ENCODE measurements at regions not wholly inside any gene's neighbourhood (a gene's known extent, or its start where the extent isn't known, plus 50 kb on each side); places are given as distances from the start of the nearest gene placed in this dataset.
"Not testable (repeated sequence)": the region's sequence is repeated elsewhere in the genome, so short reads cannot be mapped to it uniquely, and the experiment has no call there.

DNA sequence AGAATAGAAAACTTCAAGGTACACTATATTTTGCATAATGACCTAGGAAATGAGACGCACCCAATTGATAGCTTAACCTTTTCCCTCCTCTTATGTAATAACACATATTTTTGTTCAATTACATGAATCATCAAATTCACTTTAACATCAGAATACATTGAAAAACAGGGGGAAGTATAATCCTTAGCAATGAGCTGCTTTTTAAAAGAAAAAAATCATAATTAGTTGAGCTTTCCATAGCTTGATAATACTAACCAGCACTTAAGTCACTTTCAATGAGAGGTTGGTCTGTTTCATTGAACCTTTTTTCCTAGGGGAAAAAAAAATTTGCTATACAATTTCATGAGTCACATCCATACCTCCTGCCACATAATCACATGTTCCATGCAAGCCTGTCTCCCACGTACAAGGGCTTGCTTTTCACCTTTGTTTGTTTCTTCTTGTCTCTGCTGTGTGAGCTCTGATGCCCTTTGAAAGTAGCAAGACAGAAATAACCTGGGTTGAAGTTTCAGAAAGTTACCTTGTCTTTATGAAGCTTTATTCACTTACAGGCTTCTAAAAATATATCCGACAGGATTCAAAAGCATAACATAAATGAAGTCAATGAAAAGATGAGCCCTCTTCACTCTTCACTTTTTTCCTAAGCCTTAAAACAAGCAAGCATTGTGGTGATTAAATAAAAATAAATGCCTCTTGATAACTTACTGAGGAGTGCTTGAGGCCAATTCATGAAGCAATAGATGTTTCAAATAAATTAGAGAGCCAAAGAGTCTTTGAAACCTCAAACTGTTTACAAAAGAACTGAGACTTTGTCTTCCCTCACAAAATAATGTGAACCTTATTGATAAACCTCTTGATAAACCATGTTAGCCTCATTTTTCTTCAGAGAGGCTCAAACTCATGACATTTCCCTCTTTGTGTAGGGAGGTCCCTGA is 108.5 kb downstream of the FEM1C start:
- DNase-seq: no peak

GRCh38 chr5:115435065-115435777 is 109.4 kb downstream of the FEM1C start:
- no peak for DNase-seq

DNA sequence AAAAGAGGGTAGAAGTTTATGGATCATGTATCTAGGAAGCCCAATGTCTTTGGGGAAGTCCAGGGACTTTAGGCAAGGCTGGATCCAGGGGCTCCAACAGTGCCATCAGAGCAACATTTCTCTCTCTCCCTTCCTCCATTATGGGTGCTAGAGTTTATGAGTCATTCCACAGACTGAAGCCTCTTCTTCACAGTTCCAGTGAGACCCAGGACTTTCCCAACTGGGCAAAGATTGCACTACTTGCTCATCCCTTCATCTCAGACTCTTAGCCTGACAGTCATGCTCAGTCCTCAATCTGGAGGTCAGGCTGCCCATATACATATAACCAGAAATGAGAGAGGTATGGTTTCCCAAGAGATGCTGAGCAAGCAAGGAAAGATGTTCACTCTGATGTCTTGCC is 110.7 kb downstream of the FEM1C start:
- DNase-seq: no peak

DNA sequence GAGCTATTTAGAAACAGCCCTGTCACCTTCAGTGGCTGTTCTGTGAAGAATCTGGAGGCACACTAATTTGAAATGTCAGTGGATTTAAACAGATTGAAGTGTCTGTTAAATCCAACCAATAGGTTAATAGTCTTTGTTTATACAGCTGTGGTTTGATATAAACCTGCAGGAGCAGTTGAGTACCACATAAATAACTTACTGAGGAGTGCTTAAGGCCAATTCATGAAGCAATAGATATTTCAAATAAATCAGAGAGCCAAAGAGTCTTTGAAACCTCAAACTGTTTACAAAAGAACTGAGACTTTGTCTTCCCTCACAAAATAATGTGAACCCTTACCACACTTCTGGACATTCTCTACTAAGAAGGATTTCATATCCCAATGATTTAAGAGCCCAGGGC is 111.9 kb downstream of the FEM1C start:
- DNase-seq: no peak

GRCh38 chr5:115431116-115431515 is 113.5 kb downstream of the FEM1C start:
- DNase-seq: no peak

DNA sequence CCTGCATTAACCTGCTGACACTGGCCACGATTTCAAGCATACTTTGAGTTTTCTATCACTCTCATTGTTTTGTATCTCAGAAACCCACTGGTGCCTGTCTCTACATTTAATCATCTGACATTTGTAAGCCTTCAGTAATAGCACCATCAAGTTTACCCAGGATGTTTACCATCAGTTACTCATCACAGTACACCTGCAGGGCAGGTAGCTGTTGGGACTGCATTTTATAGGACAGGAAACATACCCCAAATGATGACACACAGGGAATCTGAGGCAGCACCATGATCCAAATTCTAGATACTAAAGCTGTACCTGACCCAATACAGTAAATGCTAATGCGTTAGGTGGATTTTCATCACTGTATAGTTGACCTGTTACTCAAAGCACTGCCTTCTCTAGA is 114.2 kb downstream of the FEM1C start:
- no peak for DNase-seq

GRCh38 chr5:115429345-115429940 is 115.1 kb downstream of the FEM1C start:
- no peak for DNase-seq

- DNase-seq: no peak
These were observed 115.9 kb downstream of the FEM1C start for GRCh38 chr5:115428676-115429075.

DNA sequence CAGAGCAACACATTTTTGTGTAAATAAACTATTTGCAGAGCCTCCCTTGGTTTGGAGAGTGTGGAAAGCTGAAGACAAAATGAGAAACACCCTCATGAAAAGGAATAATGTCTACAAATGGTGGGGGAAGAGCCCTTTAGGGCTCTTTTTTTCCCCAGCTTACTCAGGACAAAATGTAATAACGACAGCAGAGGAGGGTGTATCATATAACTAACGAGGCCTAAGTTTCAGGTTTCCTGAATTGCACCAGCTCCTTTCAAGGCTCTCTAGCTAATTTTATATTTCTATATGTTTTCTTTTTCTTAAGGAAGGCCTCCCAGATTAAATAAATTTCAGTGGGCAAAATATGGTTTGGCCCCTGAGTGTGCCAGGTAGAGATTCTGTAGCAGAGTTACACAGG is 116.3 kb downstream of the FEM1C start:
- DNase-seq: no peak

GRCh38 chr5:115424446-115424845 is 120.1 kb downstream of the FEM1C start:
- DNase-seq: no peak

- peak; percentile 1 for DNase-seq
These were observed 120.5 kb downstream of the FEM1C start for GRCh38 chr5:115424030-115424429.

GRCh38 chr5:115423541-115423940 is 121.0 kb downstream of the FEM1C start:
- peak; percentile 77 for DNase-seq

DNA sequence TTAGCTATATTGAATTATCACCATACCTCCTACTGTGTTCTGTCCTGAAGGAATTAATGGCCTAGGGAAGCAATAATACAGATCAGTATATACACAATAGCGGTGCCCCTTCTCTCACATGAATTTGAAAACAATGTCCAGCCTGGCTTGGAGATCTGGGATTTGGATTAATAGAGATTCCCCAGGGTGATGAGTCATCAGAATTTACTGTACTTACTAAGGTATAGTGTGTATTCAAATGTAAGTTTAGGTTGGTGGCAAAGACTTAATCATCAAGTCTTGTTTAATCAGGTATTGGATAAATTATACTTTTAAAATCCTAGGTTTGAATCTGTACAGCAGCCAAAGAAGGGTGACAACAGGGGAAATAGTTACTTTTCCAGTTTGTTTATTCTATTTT is 121.5 kb downstream of the FEM1C start:
- DNase-seq: peak; percentile 44

DNA sequence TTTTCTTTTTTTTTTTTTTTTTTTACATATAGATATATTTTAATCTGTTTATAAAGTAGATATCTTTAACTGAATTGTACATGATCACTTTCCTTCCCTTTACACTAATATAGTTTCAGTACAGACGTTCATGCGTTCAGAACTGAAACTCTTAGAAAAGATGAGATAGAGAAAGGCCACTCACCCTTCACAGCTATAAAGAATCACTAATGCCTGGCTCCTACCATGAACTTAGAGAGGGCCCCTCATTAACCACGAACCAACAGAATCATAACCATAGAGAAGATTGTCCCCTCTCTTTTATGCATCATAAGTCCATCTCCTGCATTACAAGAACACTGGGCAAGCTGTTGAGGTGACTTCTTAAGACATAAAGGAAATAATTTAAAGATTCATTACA is 123.8 kb downstream of the FEM1C start:
- DNase-seq: not testable (repeated sequence)

DNA sequence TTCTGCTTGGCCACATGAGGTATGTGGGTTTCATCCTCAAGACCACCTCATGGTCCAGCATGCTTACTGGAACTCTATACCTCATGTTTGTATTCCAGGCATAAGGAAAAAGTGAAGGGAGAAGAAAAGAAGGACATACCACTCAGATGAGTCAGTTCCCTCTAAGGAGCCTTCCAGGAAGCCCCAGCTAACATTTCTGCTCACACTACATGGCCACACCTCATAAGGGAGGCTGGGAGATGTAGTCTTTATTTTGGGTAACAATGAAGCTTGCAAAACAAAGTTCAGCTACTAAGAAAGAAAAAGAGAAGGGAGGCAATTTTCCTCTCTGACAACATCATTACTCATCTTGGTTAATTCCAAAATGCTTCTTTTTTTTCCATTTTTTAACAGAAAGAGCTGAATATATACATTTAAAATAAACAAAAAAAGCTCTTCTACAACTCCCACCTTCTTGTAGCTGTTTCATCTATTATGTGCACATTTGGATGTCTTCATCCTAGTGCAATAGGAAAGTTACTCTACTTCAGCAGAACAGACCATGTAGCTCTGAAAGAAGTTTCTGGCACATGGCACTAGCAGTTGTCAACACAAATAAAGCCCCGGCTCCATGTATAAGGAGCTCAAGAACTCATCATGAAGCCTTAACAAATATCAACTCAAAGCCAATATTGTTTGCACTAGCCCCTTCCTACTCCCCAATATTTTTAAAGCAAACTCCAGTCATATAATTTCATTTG is 123.6 kb upstream of the CCDC112 start:
- DNase-seq: no peak

DNA sequence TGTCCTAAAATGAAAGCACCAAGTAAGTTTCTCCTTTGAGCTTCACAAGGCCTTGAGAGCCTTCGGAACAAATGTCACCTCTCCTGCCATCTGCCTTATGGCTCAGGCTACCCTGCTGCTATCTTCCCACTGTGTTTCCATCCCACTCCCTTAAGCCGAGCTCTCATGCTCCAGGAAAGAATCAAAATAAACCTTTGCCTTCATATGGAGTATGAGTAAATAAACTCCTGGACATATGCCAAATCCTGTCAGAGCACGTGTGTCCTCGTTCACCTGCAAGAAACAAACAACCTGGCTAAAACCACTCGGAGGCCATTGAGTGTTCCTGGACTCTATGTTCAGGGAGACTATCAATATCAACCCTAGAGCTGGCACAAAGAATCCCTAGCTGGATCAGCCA is 122.3 kb upstream of the CCDC112 start:
- peak; percentile 24 for DNase-seq

DNA sequence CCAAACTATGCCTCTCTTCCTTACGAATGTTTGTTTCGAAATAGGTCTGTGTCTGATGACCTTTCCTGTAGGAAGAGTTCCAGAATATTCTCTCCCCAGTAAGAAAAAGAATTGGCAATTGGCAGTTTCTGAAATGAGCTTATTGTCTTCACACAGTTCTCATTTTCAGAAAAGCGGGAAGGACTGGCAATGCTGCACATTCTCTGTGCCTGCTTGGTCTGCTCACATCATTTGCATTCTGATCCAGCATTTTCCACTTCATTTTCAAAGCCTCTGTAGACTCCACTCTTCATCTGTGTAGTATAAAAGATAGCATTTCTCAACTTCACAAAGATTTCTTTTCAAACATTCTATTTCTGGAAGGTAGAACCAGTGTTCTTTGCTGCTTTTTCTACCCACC is 120.6 kb upstream of the CCDC112 start:
- no peak for DNase-seq

- DNase-seq: no peak
These were observed 118.7 kb upstream of the CCDC112 start for GRCh38 chr5:115415143-115415491.

DNA sequence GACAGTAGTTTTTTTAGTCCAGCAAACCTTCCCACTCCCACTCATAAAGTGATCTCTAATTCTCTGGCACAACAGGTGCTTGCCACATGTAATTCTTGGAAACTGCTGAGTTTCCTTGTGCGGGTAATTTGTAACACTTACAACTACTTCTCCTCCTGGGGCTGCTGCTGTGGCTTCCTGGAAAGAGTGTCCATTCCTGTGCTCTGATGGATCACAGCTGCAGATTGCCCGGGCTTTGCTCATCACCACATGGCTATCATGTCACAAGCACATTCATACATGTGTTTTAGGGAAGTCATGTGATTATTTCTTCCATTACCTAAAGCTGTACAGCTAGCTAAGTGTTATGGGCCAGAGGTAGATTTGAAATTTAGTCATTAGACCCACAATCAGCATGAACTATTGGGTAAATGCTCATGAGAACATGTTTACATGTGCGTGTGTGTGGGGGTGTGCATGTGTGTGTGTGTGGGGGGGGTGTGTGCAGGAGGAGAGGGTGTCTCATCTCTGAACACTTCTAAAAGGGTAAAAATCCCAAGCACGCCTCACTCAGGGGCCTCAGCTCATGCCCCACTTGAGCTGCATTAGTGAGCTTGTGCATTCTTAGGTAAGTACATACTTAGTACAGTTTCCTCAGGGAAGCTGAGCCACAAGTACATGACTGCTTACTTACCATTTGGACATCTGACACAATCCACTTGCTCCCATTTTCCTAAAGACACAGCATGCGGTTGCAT is 118.1 kb upstream of the CCDC112 start:
- DNase-seq: no peak

DNA sequence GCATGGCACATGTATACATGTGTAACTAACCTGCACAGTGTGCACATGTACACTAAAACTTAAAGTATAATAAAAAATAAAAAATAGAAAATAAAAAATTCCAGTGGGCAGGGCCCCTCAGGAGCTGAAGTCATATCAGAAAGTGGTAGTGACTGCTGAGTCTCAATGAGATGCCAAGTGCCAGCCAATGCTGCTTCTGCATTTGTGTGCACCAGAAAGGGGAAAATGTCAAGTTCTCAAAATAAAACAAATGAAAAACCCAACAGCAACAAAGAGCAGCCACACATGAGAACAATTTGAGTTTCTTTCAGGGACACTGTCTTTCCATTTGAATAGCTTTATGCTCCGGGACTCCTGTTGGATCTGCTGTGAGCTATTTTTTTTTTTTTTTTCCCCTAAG is 117.2 kb upstream of the CCDC112 start:
- DNase-seq: no peak

- DNase-seq: no peak
These were observed 112.6 kb upstream of the CCDC112 start for GRCh38 chr5:115409094-115409493.

- peak; percentile 5 for DNase-seq
These were observed 106.5 kb upstream of the CCDC112 start for GRCh38 chr5:115402822-115403577.
